ENCODE measurements at regions not wholly inside any gene's neighbourhood (a gene's known extent, or its start where the extent isn't known, plus 50 kb on each side); places are given as distances from the start of the nearest gene placed in this dataset.

DNA sequence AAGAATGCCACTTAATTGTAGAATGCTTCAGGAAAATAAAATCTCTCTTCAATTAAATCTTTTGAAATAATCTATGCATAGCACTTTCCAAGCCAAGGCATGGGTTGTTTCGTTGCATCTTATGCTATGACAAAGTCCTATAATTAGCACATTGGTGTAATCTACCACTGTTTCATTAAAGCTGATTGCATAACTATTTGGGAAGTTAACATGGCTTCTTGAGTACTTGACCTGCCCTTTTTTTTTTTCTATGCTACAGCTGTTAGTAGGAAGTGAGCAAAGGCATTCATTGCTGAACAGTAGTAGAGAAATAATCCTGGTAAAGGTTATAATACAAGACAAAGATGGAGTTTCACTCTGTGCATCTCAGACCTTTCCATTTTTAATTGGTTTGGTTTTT lies 557.2 kb upstream of the CELF2 start:
- Mint-ChIP-seq H3K4me1 (ENCODE audit: low read depth) (no peaks in the 10 kb centered on the region), H3K27me3 (ENCODE audit: low read depth) (peaks cover 22% of the 10 kb centered on the region), H3K36me3 (ENCODE audit: insufficient read depth in 2 of 2) (no peaks in the 10 kb centered on the region), H3K27ac (no peak overlapping the region), H3K9me3 (no peaks in the 10 kb centered on the region), H3K4me3 (no peak overlapping the region)
- ATAC-seq (replicated peaks in 1 of 2): no peak
- no peak for DNase-seq

- H3K36me3 Mint-ChIP-seq (ENCODE audit: insufficient read depth in 2 of 2): no peaks in the 10 kb centered on the region
- H3K4me3 Mint-ChIP-seq: no peak overlapping the region
- no peaks in the 10 kb centered on the region for H3K9me3 Mint-ChIP-seq
- ATAC-seq (replicated peaks in 1 of 2) (no peak), DNase-seq (no peak)
- peaks cover 22% of the 10 kb centered on the region for H3K27me3 Mint-ChIP-seq (ENCODE audit: low read depth)
- H3K27ac Mint-ChIP-seq: no peak overlapping the region
- no peaks in the 10 kb centered on the region for H3K4me1 Mint-ChIP-seq (ENCODE audit: low read depth)
Measured at GRCh38 chr10:10462151-10462941, 555.3 kb upstream of the CELF2 start.

DNA sequence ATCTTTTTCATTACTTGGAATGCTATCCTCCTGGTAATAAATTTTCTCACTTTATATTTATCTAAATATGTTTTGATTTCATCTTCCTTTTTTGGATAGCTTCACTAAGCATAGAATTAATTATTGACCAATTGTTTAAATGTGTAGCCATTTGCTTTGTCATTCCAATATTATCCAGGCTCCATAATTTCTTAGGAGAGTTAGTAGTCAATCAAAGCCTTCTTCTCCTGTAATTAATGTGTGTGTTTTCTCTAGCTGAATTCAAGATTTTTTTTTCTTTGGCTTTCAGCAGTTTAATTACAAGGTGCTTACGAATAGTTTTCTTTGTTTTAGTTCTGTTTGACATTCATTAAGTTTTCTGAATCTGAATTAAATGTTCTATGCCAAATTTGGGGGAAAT lies 545.9 kb upstream of the CELF2 start:
- Mint-ChIP-seq H3K36me3 (ENCODE audit: insufficient read depth in 2 of 2) (no peaks in the 10 kb centered on the region), H3K27me3 (ENCODE audit: low read depth) (peaks cover 29% of the 10 kb centered on the region), H3K27ac (no peak overlapping the region), H3K9me3 (peaks cover 0 to 4% of the 10 kb centered on the region in 2 donors), H3K4me3 (no peak overlapping the region), H3K4me1 (ENCODE audit: low read depth) (no peaks in the 10 kb centered on the region)
- ATAC-seq (replicated peaks in 1 of 2) (no peak), DNase-seq (no peak)

- DNase-seq (no peak), ATAC-seq (replicated peaks in 1 of 2) (no peak)
- H3K27me3 Mint-ChIP-seq (ENCODE audit: low read depth): peaks cover 31% of the 10 kb centered on the region
- H3K36me3 Mint-ChIP-seq (ENCODE audit: insufficient read depth in 2 of 2): no peaks in the 10 kb centered on the region
- H3K4me1 Mint-ChIP-seq (ENCODE audit: low read depth): no peaks in the 10 kb centered on the region
- peaks cover 0 to 4% of the 10 kb centered on the region in 2 donors for H3K9me3 Mint-ChIP-seq
- H3K4me3 Mint-ChIP-seq: no peak overlapping the region
- H3K27ac Mint-ChIP-seq: no peak overlapping the region
Measured at GRCh38 chr10:10475812-10476211, 541.9 kb upstream of the CELF2 start.

DNA sequence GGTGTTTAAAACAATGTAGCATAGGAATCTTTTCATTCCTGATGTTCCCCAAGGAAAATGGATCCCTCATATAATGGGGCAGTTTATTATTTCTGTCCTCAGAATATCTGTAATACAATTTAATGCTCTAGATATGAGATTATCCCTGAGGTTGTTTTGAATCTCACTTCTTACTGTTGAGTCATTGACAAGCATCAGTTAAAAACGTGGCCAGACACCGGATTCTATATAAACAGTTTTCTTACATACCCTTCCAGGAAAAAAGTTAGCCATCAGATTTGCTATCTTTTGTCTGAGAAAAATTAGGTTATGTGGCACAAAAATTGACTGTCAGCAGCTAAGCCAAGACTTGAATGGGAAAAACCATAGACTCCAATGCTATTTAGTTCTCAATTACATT lies 539.8 kb upstream of the CELF2 start:
- ATAC-seq (replicated peaks in 1 of 2) (no peak), DNase-seq (no peak)
- no peaks in the 10 kb centered on the region for H3K4me1 Mint-ChIP-seq (ENCODE audit: low read depth)
- H3K27ac Mint-ChIP-seq: no peak overlapping the region
- H3K27me3 Mint-ChIP-seq (ENCODE audit: low read depth): peaks cover 40% of the 10 kb centered on the region
- peaks cover 0 to 4% of the 10 kb centered on the region in 2 donors for H3K9me3 Mint-ChIP-seq
- no peak overlapping the region for H3K4me3 Mint-ChIP-seq
- H3K36me3 Mint-ChIP-seq (ENCODE audit: insufficient read depth in 2 of 2): no peaks in the 10 kb centered on the region

- ATAC-seq (replicated peaks in 1 of 2) (no peak), DNase-seq (no peak)
- Mint-ChIP-seq H3K27ac (no peak overlapping the region), H3K9me3 (peaks cover 0 to 2% of the 10 kb centered on the region in 2 donors), H3K4me3 (no peak overlapping the region), H3K4me1 (ENCODE audit: low read depth) (no peaks in the 10 kb centered on the region), H3K27me3 (ENCODE audit: low read depth) (peaks cover 33% of the 10 kb centered on the region), H3K36me3 (ENCODE audit: insufficient read depth in 2 of 2) (no peaks in the 10 kb centered on the region)
Measured at GRCh38 chr10:10479465-10479864, 538.2 kb upstream of the CELF2 start.

DNA sequence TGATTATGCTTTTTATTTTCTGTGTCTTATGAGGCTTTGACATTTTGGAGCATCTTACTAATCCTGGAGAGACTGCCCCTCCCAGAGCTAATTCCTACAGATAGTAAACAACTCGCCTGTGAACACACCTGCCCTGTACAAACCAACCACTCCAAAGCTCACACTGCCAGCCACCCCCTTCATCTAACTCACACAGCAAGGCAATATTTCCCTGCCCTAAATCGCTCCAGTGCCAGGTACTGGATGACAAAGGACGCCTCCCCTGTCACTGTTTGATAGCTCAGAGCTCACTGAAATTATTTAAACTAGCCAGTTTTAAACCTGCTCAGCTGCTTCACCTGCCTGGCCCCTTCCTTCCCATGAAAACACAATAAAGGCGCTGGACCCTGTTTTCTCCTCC lies 535.1 kb upstream of the CELF2 start:
- no peaks in the 10 kb centered on the region for H3K4me1 Mint-ChIP-seq (ENCODE audit: low read depth)
- ATAC-seq (replicated peaks in 1 of 2): no peak

GRCh38 chr10:10489076-10489475 lies 528.6 kb upstream of the CELF2 start:
- DNase-seq: no peak
- Mint-ChIP-seq H3K27ac (no peak overlapping the region), H3K4me1 (ENCODE audit: low read depth) (no peaks in the 10 kb centered on the region), H3K9me3 (no peaks in the 10 kb centered on the region), H3K27me3 (ENCODE audit: low read depth) (peaks cover 47% of the 10 kb centered on the region), H3K4me3 (no peak overlapping the region), H3K36me3 (ENCODE audit: insufficient read depth in 2 of 2) (no peaks in the 10 kb centered on the region)
- no peak for ATAC-seq (replicated peaks in 1 of 2)

More for the DNA sequence above, 535.1 kb upstream of the CELF2 start:
- H3K4me3 Mint-ChIP-seq: no peak overlapping the region
- no peaks in the 10 kb centered on the region for H3K9me3 Mint-ChIP-seq
- H3K27ac Mint-ChIP-seq: no peak overlapping the region
- H3K36me3 Mint-ChIP-seq (ENCODE audit: insufficient read depth in 2 of 2): no peaks in the 10 kb centered on the region
- no peak for DNase-seq
- peaks cover 38% of the 10 kb centered on the region for H3K27me3 Mint-ChIP-seq (ENCODE audit: low read depth)

DNA sequence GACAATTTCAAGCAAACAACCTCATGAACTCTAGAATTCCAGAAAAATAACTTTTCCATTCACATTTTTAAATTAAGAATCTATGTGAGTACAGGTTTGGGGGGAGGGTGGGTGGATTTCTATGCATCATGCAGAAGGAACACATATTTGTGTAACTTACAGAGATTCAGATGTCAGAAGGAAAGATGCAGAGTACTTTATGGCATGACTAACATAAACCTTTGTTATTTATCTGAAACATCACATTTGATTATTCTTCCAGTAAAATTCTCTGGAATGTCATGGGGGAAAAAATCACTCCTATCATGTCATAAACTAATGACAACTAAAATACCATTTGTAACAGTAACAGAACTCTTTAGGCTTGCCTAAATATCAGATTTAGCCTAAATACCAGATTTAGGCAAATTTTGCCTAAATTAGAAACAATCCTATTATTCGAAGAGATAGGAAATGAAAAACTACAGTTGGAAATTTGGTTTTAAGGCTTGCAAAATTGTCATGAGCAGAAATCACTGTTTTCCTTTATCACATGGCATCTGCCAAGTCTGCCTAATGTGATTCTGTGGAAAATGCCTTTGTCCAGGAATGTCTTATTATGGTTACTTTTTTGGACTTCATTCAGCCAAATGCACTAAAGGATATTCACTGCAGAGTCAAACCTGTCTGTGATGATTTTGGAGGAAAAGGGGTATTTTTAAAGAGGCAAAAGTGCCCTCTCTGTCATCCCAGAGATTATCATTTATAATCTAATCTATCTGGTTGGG lies 527.7 kb upstream of the CELF2 start:
- no peaks in the 10 kb centered on the region for H3K4me1 Mint-ChIP-seq (ENCODE audit: low read depth)
- no peak overlapping the region for H3K4me3 Mint-ChIP-seq
- H3K9me3 Mint-ChIP-seq: no peaks in the 10 kb centered on the region
- DNase-seq (no peak), ATAC-seq (replicated peaks in 1 of 2) (no peak)
- peaks cover 47% of the 10 kb centered on the region for H3K27me3 Mint-ChIP-seq (ENCODE audit: low read depth)
- H3K27ac Mint-ChIP-seq: no peak overlapping the region
- H3K36me3 Mint-ChIP-seq (ENCODE audit: insufficient read depth in 2 of 2): no peaks in the 10 kb centered on the region

DNA sequence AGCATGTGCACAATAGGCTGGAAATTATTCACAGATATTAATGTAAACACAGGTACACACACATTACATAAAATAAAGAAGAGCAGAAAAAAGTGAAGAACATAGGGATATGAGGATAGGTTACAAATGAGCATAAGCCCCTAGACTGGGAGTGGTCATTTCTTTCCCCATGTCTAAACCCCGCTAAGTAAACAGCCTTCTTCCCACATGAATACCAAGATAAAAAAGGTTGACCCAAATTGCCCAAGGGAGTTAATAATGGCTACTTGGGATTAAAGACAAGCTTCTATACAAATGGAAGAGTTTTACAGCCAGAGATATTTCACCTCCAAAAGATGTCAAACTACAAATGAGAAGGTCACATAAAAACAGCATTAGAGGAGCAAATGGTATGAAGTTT lies 527.1 kb upstream of the CELF2 start:
- Mint-ChIP-seq H3K9me3 (no peaks in the 10 kb centered on the region), H3K36me3 (ENCODE audit: insufficient read depth in 2 of 2) (no peaks in the 10 kb centered on the region), H3K27ac (no peak overlapping the region), H3K4me1 (ENCODE audit: low read depth) (no peaks in the 10 kb centered on the region), H3K4me3 (no peak overlapping the region), H3K27me3 (ENCODE audit: low read depth) (peaks cover 46% of the 10 kb centered on the region)
- DNase-seq (no peak), ATAC-seq (replicated peaks in 1 of 2) (no peak)

GRCh38 chr10:10492420-10492819 lies 525.3 kb upstream of the CELF2 start:
- H3K9me3 Mint-ChIP-seq: no peaks in the 10 kb centered on the region
- no peaks in the 10 kb centered on the region for H3K36me3 Mint-ChIP-seq (ENCODE audit: insufficient read depth in 2 of 2)
- DNase-seq (no peak), ATAC-seq (replicated peaks in 1 of 2) (no peak)
- peaks cover 48% of the 10 kb centered on the region for H3K27me3 Mint-ChIP-seq (ENCODE audit: low read depth)
- H3K27ac Mint-ChIP-seq: no peak overlapping the region
- H3K4me1 Mint-ChIP-seq (ENCODE audit: low read depth): no peaks in the 10 kb centered on the region
- no peak overlapping the region for H3K4me3 Mint-ChIP-seq

GRCh38 chr10:10493833-10494232 lies 523.8 kb upstream of the CELF2 start:
- H3K4me3 Mint-ChIP-seq: no peak overlapping the region
- no peaks in the 10 kb centered on the region for H3K4me1 Mint-ChIP-seq (ENCODE audit: low read depth)
- H3K27ac Mint-ChIP-seq: no peak overlapping the region
- DNase-seq (no peak), ATAC-seq (replicated peaks in 1 of 2) (no peak)
- peaks cover 0 to 8% of the 10 kb centered on the region in 2 donors for H3K9me3 Mint-ChIP-seq
- peaks cover 58% of the 10 kb centered on the region for H3K27me3 Mint-ChIP-seq (ENCODE audit: low read depth)
- H3K36me3 Mint-ChIP-seq (ENCODE audit: insufficient read depth in 2 of 2): no peaks in the 10 kb centered on the region

- H3K27me3 Mint-ChIP-seq (ENCODE audit: low read depth): peaks cover 44% of the 10 kb centered on the region
- ATAC-seq (replicated peaks in 1 of 2) (no peak), DNase-seq (no peak)
- H3K36me3 Mint-ChIP-seq (ENCODE audit: insufficient read depth in 2 of 2): peaks cover 0 to 1% of the 10 kb centered on the region in 2 donors
- no peak overlapping the region for H3K27ac Mint-ChIP-seq
- H3K4me3 Mint-ChIP-seq: no peak overlapping the region
- H3K4me1 Mint-ChIP-seq (ENCODE audit: low read depth): no peaks in the 10 kb centered on the region
- peaks cover 5 to 8% of the 10 kb centered on the region in 2 donors for H3K9me3 Mint-ChIP-seq
Measured at GRCh38 chr10:10497245-10497644, 520.4 kb upstream of the CELF2 start.

Measured in activated T-cell treated with anti-CD3 and anti-CD28 coated beads, Interleukin-2, amount 50 U/mL, for 72 hours (primary cell).